ENCODE measurements at regions not wholly inside any gene's neighbourhood (a gene's known extent, or its start where the extent isn't known, plus 50 kb on each side); places are given as distances from the start of the nearest gene placed in this dataset.

- TF ChIP-seq CTCF (IDR thresholded peaks at IDR 0.05; ENCODE audit: insufficient read depth, low read depth, low read length): no peak
- H3K4me3 ChIP-seq (ENCODE audit: low read depth, low read length): no peak overlapping the region
- DNase-seq (ENCODE audit: low read depth): no peak
Observed at GRCh38 chr6:48630511-48630910, 519.5 kb upstream of the PTCHD4 start.

- no peak for TF ChIP-seq CTCF (IDR thresholded peaks at IDR 0.05; ENCODE audit: insufficient read depth, low read depth, low read length)
- no peak for DNase-seq (ENCODE audit: low read depth)
- no peak overlapping the region for H3K4me3 ChIP-seq (ENCODE audit: low read depth, low read length)
Observed at GRCh38 chr6:48628316-48628715, 517.3 kb upstream of the PTCHD4 start.

GRCh38 chr6:48626421-48626820 lies 515.4 kb upstream of the PTCHD4 start:
- no peak overlapping the region for H3K4me3 ChIP-seq (ENCODE audit: low read depth, low read length)
- DNase-seq (ENCODE audit: low read depth): no peak

GRCh38 chr6:48624631-48625030 lies 513.6 kb upstream of the PTCHD4 start:
- TF ChIP-seq CTCF (IDR thresholded peaks at IDR 0.05; ENCODE audit: insufficient read depth, low read depth, low read length): no peak
- H3K4me3 ChIP-seq (ENCODE audit: low read depth, low read length): no peak overlapping the region
- DNase-seq (ENCODE audit: low read depth): no peak

More at GRCh38 chr6:48626421-48626820, 515.4 kb upstream of the PTCHD4 start:
- TF ChIP-seq CTCF (IDR thresholded peaks at IDR 0.05; ENCODE audit: insufficient read depth, low read depth, low read length): no peak

GRCh38 chr6:48619771-48620170 lies 508.8 kb upstream of the PTCHD4 start:
- no peak overlapping the region for H3K4me3 ChIP-seq (ENCODE audit: low read depth, low read length)
- no peak for DNase-seq (ENCODE audit: low read depth)
- TF ChIP-seq CTCF (IDR thresholded peaks at IDR 0.05; ENCODE audit: insufficient read depth, low read depth, low read length): no peak

- TF ChIP-seq CTCF (IDR thresholded peaks at IDR 0.05; ENCODE audit: insufficient read depth, low read depth, low read length): no peak
- no peak overlapping the region for H3K4me3 ChIP-seq (ENCODE audit: low read depth, low read length)
- DNase-seq (ENCODE audit: low read depth): peak; percentile 6
Observed at GRCh38 chr6:48615041-48615440, 504.0 kb upstream of the PTCHD4 start.

GRCh38 chr6:48614326-48614725 lies 503.3 kb upstream of the PTCHD4 start:
- DNase-seq (ENCODE audit: low read depth): no peak
- H3K4me3 ChIP-seq (ENCODE audit: low read depth, low read length): no peak overlapping the region
- TF ChIP-seq CTCF (IDR thresholded peaks at IDR 0.05; ENCODE audit: insufficient read depth, low read depth, low read length): no peak

All from fibroblast of villous mesenchyme (primary cell).